ENCODE measurements at regions not wholly inside any gene's neighbourhood (a gene's known extent, or its start where the extent isn't known, plus 50 kb on each side); places are given as distances from the start of the nearest gene placed in this dataset.

GRCh38 chr2:147223553-147224060 lies 621.2 kb upstream of the ACVR2A start:
- no peak for DNase-seq (ENCODE audit: low spot score, unreplicated experiment)
- Mint-ChIP-seq H3K27me3 (no peaks in the 10 kb centered on the region), H3K36me3 (ENCODE audit: insufficient read depth) (no peaks in the 10 kb centered on the region), H3K4me3 (ENCODE audit: low read depth) (no peak overlapping the region), H3K4me1 (ENCODE audit: low read depth) (peaks cover 6% of the 10 kb centered on the region), H3K9me3 (ENCODE audit: low read depth) (peaks cover 17% of the 10 kb centered on the region), H3K27ac (no peak overlapping the region)
- TF ChIP-seq, protein P1, sequence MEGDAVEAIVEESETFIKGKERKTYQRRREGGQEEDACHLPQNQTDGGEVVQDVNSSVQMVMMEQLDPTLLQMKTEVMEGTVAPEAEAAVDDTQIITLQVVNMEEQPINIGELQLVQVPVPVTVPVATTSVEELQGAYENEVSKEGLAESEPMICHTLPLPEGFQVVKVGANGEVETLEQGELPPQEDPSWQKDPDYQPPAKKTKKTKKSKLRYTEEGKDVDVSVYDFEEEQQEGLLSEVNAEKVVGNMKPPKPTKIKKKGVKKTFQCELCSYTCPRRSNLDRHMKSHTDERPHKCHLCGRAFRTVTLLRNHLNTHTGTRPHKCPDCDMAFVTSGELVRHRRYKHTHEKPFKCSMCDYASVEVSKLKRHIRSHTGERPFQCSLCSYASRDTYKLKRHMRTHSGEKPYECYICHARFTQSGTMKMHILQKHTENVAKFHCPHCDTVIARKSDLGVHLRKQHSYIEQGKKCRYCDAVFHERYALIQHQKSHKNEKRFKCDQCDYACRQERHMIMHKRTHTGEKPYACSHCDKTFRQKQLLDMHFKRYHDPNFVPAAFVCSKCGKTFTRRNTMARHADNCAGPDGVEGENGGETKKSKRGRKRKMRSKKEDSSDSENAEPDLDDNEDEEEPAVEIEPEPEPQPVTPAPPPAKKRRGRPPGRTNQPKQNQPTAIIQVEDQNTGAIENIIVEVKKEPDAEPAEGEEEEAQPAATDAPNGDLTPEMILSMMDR (IDR thresholded peaks at IDR 0.05; ENCODE audit: unreplicated experiment) = no peak

DNA sequence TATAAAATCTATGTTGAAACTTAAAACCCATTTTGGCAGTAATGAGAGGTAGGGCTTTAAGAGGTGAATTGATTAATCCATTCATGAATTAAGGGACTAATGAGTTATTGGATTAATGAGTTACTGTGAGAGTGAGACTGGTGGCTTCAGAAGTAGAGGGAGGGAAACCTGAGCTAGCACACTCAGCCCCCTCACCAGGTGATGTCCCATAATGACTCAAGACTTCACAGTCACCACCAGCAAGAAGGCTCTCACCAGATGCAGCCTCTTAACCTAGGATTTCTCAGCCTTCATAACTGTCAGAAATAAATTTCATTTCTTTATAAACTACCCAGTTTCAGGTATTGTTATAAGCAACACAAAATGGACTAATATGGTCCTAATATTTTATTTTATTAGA lies 621.7 kb upstream of the ACVR2A start:
- DNase-seq (ENCODE audit: low spot score, unreplicated experiment) = no peak
- no peak overlapping the region for H3K4me3 Mint-ChIP-seq (ENCODE audit: low read depth)

DNA sequence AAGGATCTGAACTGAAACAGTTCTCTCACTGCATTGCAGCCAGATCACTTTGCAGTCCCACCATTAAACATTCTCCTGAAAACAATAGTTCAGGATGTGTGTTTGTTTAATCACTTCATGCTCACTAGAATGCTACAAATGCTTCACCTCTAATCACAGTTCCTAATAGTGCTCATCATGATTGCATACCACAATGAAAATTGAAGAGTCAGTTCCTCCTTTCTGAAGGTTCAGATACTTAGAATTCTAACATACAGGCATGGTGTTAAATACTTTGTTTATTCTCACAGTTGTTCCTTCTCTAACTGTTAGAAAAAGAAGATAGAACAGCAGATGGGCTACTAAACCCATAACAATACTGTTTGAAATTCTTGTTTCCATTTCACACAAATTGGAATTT lies 622.3 kb upstream of the ACVR2A start:
- no peaks in the 10 kb centered on the region for H3K27me3 Mint-ChIP-seq
- H3K36me3 Mint-ChIP-seq (ENCODE audit: insufficient read depth) = no peaks in the 10 kb centered on the region
- TF ChIP-seq, protein P1 (IDR thresholded peaks at IDR 0.05; ENCODE audit: unreplicated experiment) = no peak
- peaks cover 6% of the 10 kb centered on the region for H3K4me1 Mint-ChIP-seq (ENCODE audit: low read depth)
- H3K4me3 Mint-ChIP-seq (ENCODE audit: low read depth) = no peak overlapping the region
- H3K27ac Mint-ChIP-seq = peak overlapping the region; percentile 30
- H3K9me3 Mint-ChIP-seq (ENCODE audit: low read depth) = peaks cover 18% of the 10 kb centered on the region
- no peak for DNase-seq (ENCODE audit: low spot score, unreplicated experiment)

More for the DNA sequence above, 621.7 kb upstream of the ACVR2A start:
- Mint-ChIP-seq H3K9me3 (ENCODE audit: low read depth) (peaks cover 18% of the 10 kb centered on the region), H3K27me3 (no peaks in the 10 kb centered on the region), H3K27ac (no peak overlapping the region), H3K4me1 (ENCODE audit: low read depth) (peaks cover 6% of the 10 kb centered on the region), H3K36me3 (ENCODE audit: insufficient read depth) (no peaks in the 10 kb centered on the region)
- TF ChIP-seq, protein P1 (IDR thresholded peaks at IDR 0.05; ENCODE audit: unreplicated experiment) = no peak

DNA sequence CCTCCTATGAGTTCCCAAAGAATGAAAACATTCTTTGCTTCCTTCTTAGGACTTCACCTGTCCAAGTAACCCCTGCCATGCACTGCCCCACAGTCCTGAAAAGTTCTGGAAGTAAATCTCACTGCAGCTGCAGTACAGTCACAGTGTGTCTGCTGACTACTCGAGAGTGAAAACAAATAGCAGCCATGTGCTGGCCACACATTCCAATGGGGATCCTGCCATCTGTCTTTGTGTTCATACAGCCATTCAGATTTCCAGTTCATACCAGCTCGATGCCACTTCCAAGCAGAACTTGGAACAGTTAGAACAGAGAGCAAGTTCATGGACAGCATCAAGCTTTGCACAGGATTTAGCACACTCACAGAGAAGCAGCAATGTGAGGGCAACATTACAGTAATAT lies 629.9 kb upstream of the ACVR2A start:
- H3K4me3 Mint-ChIP-seq (ENCODE audit: low read depth) = no peak overlapping the region
- H3K9me3 Mint-ChIP-seq (ENCODE audit: low read depth) = peaks cover 15% of the 10 kb centered on the region
- TF ChIP-seq, protein P1 (IDR thresholded peaks at IDR 0.05; ENCODE audit: unreplicated experiment) = no peak
- H3K27me3 Mint-ChIP-seq = no peaks in the 10 kb centered on the region
- no peak for DNase-seq (ENCODE audit: low spot score, unreplicated experiment)
- H3K27ac Mint-ChIP-seq = no peak overlapping the region
- no peaks in the 10 kb centered on the region for H3K36me3 Mint-ChIP-seq (ENCODE audit: insufficient read depth)
- H3K4me1 Mint-ChIP-seq (ENCODE audit: low read depth) = peaks cover 1% of the 10 kb centered on the region

DNA sequence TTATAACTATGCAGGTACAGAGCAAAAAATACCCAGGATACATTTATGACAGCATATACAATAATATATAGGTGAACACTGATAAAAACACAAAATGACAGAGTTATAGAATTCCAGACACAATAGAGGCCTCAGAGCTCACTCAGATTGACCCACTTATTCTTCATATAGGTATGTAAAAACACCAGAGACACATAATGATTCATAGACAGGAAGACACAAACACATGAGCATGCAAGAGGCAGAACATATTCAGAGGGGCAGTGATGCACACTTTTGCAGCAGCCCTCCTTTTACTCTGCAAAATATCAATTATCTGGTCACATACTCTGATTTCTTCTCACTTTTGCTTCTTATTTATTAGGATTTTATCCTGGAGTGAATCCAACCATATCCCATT lies 633.3 kb upstream of the ACVR2A start:
- Mint-ChIP-seq H3K36me3 (ENCODE audit: insufficient read depth) (peaks cover 2% of the 10 kb centered on the region), H3K27ac (no peak overlapping the region), H3K27me3 (no peaks in the 10 kb centered on the region), H3K4me3 (ENCODE audit: low read depth) (no peak overlapping the region), H3K4me1 (ENCODE audit: low read depth) (peaks cover 1% of the 10 kb centered on the region), H3K9me3 (ENCODE audit: low read depth) (peaks cover 5% of the 10 kb centered on the region)
- DNase-seq (ENCODE audit: low spot score, unreplicated experiment) = no peak
- TF ChIP-seq, protein P1 (IDR thresholded peaks at IDR 0.05; ENCODE audit: unreplicated experiment) = no peak

Data from progenitor cell of endocrine pancreas (in vitro differentiated cells).